ENCODE measurements at regions not wholly inside any gene's neighbourhood (a gene's known extent, or its start where the extent isn't known, plus 50 kb on each side); places are given as distances from the start of the nearest gene placed in this dataset.

- H3K27ac Mint-ChIP-seq (ENCODE audit: low read depth) = no peak overlapping the region
- H3K4me3 Mint-ChIP-seq = no peak overlapping the region
- no peaks in the 10 kb centered on the region for H3K4me1 Mint-ChIP-seq
- ATAC-seq (replicated peaks; ENCODE audit: extremely low read depth, poor library complexity, severe bottlenecking) (no peak), DNase-seq (ENCODE audit: low spot score in 2 of 2) (no peak)
- no peaks in the 10 kb centered on the region for H3K27me3 Mint-ChIP-seq
- peaks cover 10% of the 10 kb centered on the region for H3K9me3 Mint-ChIP-seq
- H3K36me3 Mint-ChIP-seq (ENCODE audit: insufficient read depth) = no peaks in the 10 kb centered on the region
These were observed 865.2 kb upstream of the GHITM start for GRCh38 chr10:83274088-83274487.

- no peaks in the 10 kb centered on the region for H3K36me3 Mint-ChIP-seq (ENCODE audit: insufficient read depth)
- no peak overlapping the region for H3K27ac Mint-ChIP-seq (ENCODE audit: low read depth)
- no peaks in the 10 kb centered on the region for H3K4me1 Mint-ChIP-seq
- DNase-seq (ENCODE audit: low spot score in 2 of 2) = no peak
- ATAC-seq (replicated peaks; ENCODE audit: extremely low read depth, poor library complexity, severe bottlenecking) = no peak
- H3K9me3 Mint-ChIP-seq = peaks cover 18% of the 10 kb centered on the region
- no peak overlapping the region for H3K4me3 Mint-ChIP-seq
- H3K27me3 Mint-ChIP-seq = no peaks in the 10 kb centered on the region
These were observed 862.3 kb upstream of the GHITM start for GRCh38 chr10:83276971-83277370.

GRCh38 chr10:83283151-83283550 is 856.2 kb upstream of the GHITM start:
- Mint-ChIP-seq H3K4me1 (no peaks in the 10 kb centered on the region), H3K27me3 (no peaks in the 10 kb centered on the region), H3K4me3 (no peak overlapping the region), H3K27ac (ENCODE audit: low read depth) (no peak overlapping the region), H3K9me3 (peaks cover 8% of the 10 kb centered on the region), H3K36me3 (ENCODE audit: insufficient read depth) (no peaks in the 10 kb centered on the region)
- DNase-seq (ENCODE audit: low spot score in 2 of 2) = no peak
- no peak for ATAC-seq (replicated peaks; ENCODE audit: extremely low read depth, poor library complexity, severe bottlenecking)

GRCh38 chr10:83287374-83287773 is 851.9 kb upstream of the GHITM start:
- H3K9me3 Mint-ChIP-seq = peaks cover 6% of the 10 kb centered on the region
- H3K27me3 Mint-ChIP-seq = no peaks in the 10 kb centered on the region
- peaks cover 2% of the 10 kb centered on the region for H3K36me3 Mint-ChIP-seq (ENCODE audit: insufficient read depth)
- ATAC-seq (replicated peaks; ENCODE audit: extremely low read depth, poor library complexity, severe bottlenecking) = no peak
- H3K4me3 Mint-ChIP-seq = no peak overlapping the region
- no peaks in the 10 kb centered on the region for H3K4me1 Mint-ChIP-seq
- no peak overlapping the region for H3K27ac Mint-ChIP-seq (ENCODE audit: low read depth)
- no peak for DNase-seq (ENCODE audit: low spot score in 2 of 2)

- Mint-ChIP-seq H3K4me3 (no peak overlapping the region), H3K36me3 (ENCODE audit: insufficient read depth) (peaks cover 5% of the 10 kb centered on the region), H3K9me3 (peaks cover 9% of the 10 kb centered on the region), H3K27me3 (no peaks in the 10 kb centered on the region), H3K27ac (ENCODE audit: low read depth) (no peak overlapping the region), H3K4me1 (no peaks in the 10 kb centered on the region)
- no peak for ATAC-seq (replicated peaks; ENCODE audit: extremely low read depth, poor library complexity, severe bottlenecking)
- no peak for DNase-seq (ENCODE audit: low spot score in 2 of 2)
These were observed 849.9 kb upstream of the GHITM start for GRCh38 chr10:83289373-83289772.

- H3K27ac Mint-ChIP-seq (ENCODE audit: low read depth) = no peak overlapping the region
- peaks cover 5% of the 10 kb centered on the region for H3K36me3 Mint-ChIP-seq (ENCODE audit: insufficient read depth)
- DNase-seq (ENCODE audit: low spot score in 2 of 2) = no peak
- H3K27me3 Mint-ChIP-seq = no peaks in the 10 kb centered on the region
- no peaks in the 10 kb centered on the region for H3K4me1 Mint-ChIP-seq
- H3K4me3 Mint-ChIP-seq = no peak overlapping the region
- ATAC-seq (replicated peaks; ENCODE audit: extremely low read depth, poor library complexity, severe bottlenecking) = no peak
- peaks cover 10% of the 10 kb centered on the region for H3K9me3 Mint-ChIP-seq
These were observed 849.4 kb upstream of the GHITM start for GRCh38 chr10:83289948-83290347.

GRCh38 chr10:83301732-83302131 is 837.6 kb upstream of the GHITM start:
- no peak for ATAC-seq (replicated peaks; ENCODE audit: extremely low read depth, poor library complexity, severe bottlenecking)
- no peaks in the 10 kb centered on the region for H3K27me3 Mint-ChIP-seq
- DNase-seq (ENCODE audit: low spot score in 2 of 2) = no peak

GRCh38 chr10:83302623-83303022 is 836.7 kb upstream of the GHITM start:
- no peak for DNase-seq (ENCODE audit: low spot score in 2 of 2)
- peaks cover 6% of the 10 kb centered on the region for H3K9me3 Mint-ChIP-seq
- no peak overlapping the region for H3K4me3 Mint-ChIP-seq
- no peak overlapping the region for H3K27ac Mint-ChIP-seq (ENCODE audit: low read depth)
- no peaks in the 10 kb centered on the region for H3K36me3 Mint-ChIP-seq (ENCODE audit: insufficient read depth)
- no peak for ATAC-seq (replicated peaks; ENCODE audit: extremely low read depth, poor library complexity, severe bottlenecking)
- no peaks in the 10 kb centered on the region for H3K4me1 Mint-ChIP-seq
- H3K27me3 Mint-ChIP-seq = no peaks in the 10 kb centered on the region

More at GRCh38 chr10:83301732-83302131, 837.6 kb upstream of the GHITM start:
- Mint-ChIP-seq H3K9me3 (peaks cover 6% of the 10 kb centered on the region), H3K27ac (ENCODE audit: low read depth) (no peak overlapping the region), H3K4me3 (no peak overlapping the region), H3K36me3 (ENCODE audit: insufficient read depth) (no peaks in the 10 kb centered on the region), H3K4me1 (no peaks in the 10 kb centered on the region)

GRCh38 chr10:83310688-83311087 is 828.6 kb upstream of the GHITM start:
- Mint-ChIP-seq H3K4me3 (no peak overlapping the region), H3K4me1 (no peaks in the 10 kb centered on the region), H3K9me3 (peaks cover 25% of the 10 kb centered on the region), H3K36me3 (ENCODE audit: insufficient read depth) (no peaks in the 10 kb centered on the region), H3K27ac (ENCODE audit: low read depth) (no peak overlapping the region), H3K27me3 (no peaks in the 10 kb centered on the region)
- ATAC-seq (replicated peaks; ENCODE audit: extremely low read depth, poor library complexity, severe bottlenecking) (no peak), DNase-seq (ENCODE audit: low spot score in 2 of 2) (no peak)

- peaks cover 25% of the 10 kb centered on the region for H3K9me3 Mint-ChIP-seq
- ATAC-seq (replicated peaks; ENCODE audit: extremely low read depth, poor library complexity, severe bottlenecking) (no peak), DNase-seq (ENCODE audit: low spot score in 2 of 2) (no peak)
- H3K4me1 Mint-ChIP-seq = no peaks in the 10 kb centered on the region
- H3K27me3 Mint-ChIP-seq = no peaks in the 10 kb centered on the region
- no peak overlapping the region for H3K4me3 Mint-ChIP-seq
- H3K27ac Mint-ChIP-seq (ENCODE audit: low read depth) = no peak overlapping the region
- peaks cover 2% of the 10 kb centered on the region for H3K36me3 Mint-ChIP-seq (ENCODE audit: insufficient read depth)
These were observed 826.7 kb upstream of the GHITM start for GRCh38 chr10:83312570-83312969.

GRCh38 chr10:83332690-83333089 is 806.6 kb upstream of the GHITM start:
- Mint-ChIP-seq H3K27me3 (no peaks in the 10 kb centered on the region), H3K36me3 (ENCODE audit: insufficient read depth) (no peaks in the 10 kb centered on the region), H3K4me1 (no peaks in the 10 kb centered on the region), H3K4me3 (no peak overlapping the region), H3K27ac (ENCODE audit: low read depth) (no peak overlapping the region), H3K9me3 (peaks cover 6% of the 10 kb centered on the region)
- DNase-seq (ENCODE audit: low spot score in 2 of 2) = no peak
- no peak for ATAC-seq (replicated peaks; ENCODE audit: extremely low read depth, poor library complexity, severe bottlenecking)

GRCh38 chr10:83333566-83333965 is 805.7 kb upstream of the GHITM start:
- H3K4me3 Mint-ChIP-seq = no peak overlapping the region
- ATAC-seq (replicated peaks; ENCODE audit: extremely low read depth, poor library complexity, severe bottlenecking) = no peak
- no peak for DNase-seq (ENCODE audit: low spot score in 2 of 2)
- peaks cover 6% of the 10 kb centered on the region for H3K9me3 Mint-ChIP-seq
- no peaks in the 10 kb centered on the region for H3K27me3 Mint-ChIP-seq
- no peak overlapping the region for H3K27ac Mint-ChIP-seq (ENCODE audit: low read depth)
- H3K4me1 Mint-ChIP-seq = no peaks in the 10 kb centered on the region
- H3K36me3 Mint-ChIP-seq (ENCODE audit: insufficient read depth) = no peaks in the 10 kb centered on the region

- no peak for DNase-seq (ENCODE audit: low spot score in 2 of 2)
- ATAC-seq (replicated peaks; ENCODE audit: extremely low read depth, poor library complexity, severe bottlenecking) = no peak
- Mint-ChIP-seq H3K4me1 (no peaks in the 10 kb centered on the region), H3K27ac (ENCODE audit: low read depth) (no peak overlapping the region), H3K9me3 (peaks cover 19% of the 10 kb centered on the region), H3K27me3 (no peaks in the 10 kb centered on the region), H3K4me3 (no peak overlapping the region), H3K36me3 (ENCODE audit: insufficient read depth) (no peaks in the 10 kb centered on the region)
These were observed 795.6 kb upstream of the GHITM start for GRCh38 chr10:83343676-83344075.
